Activated B cell treated with CpG ODN at 0.5 μM for 24 hours (primary cell): ENCODE measurements at regions not wholly inside any gene's neighbourhood (a gene's known extent, or its start where the extent isn't known, plus 50 kb on each side); places are given as distances from the start of the nearest gene placed in this dataset.

Experiments used
- ATAC-seq: fragments of 200-7000 bp; cut with Tn5 transposase; one replicate; pipeline ENCODE4 v1.10.0; 2021; ENCODE audit warnings: low read depth, mild to moderate bottlenecking, moderate library complexity
- CTCF ChIA-PET: fragments of 350-600 bp; sonication (Branson Sonifier 250); formaldehyde crosslinking; loops from one replicate; lab custom pipeline; 2021; ENCODE audit warnings: antibody characterized with exemption; lab: Charles Lee
- POLR2A ChIA-PET: fragments of 350-600 bp; sonication (Branson Sonifier 250); formaldehyde crosslinking; loops from one replicate; lab custom pipeline; 2021; ENCODE audit warnings: antibody characterized with exemption; lab: Charles Lee
- DNase-seq: peaks from one replicate; pipeline ENCODE4 v3.0.0; 2022
- H3K27ac Mint-ChIP-seq: one replicate; pipeline ENCODE4 v1.8.0; 2020; ENCODE audit warnings: mixed read lengths
- H3K27me3 Mint-ChIP-seq: one replicate; pipeline ENCODE4 v1.8.0; 2021; ENCODE audit warnings: mixed read lengths
- H3K36me3 Mint-ChIP-seq: one replicate; pipeline ENCODE4 v1.8.0; 2021; ENCODE audit warnings: low read depth, mixed read lengths
- H3K4me1 Mint-ChIP-seq: one replicate; pipeline ENCODE4 v1.8.0; 2021; ENCODE audit warnings: mixed read lengths
- H3K4me3 Mint-ChIP-seq: one replicate; pipeline ENCODE4 v1.8.0; 2020; ENCODE audit warnings: mild to moderate bottlenecking, mixed read lengths
- H3K9me3 Mint-ChIP-seq: one replicate; pipeline ENCODE4 v1.8.0; 2020; ENCODE audit warnings: mixed read lengths
- intact Hi-C: fragments of 100-400 bp; cut with micrococcal nuclease; formaldehyde crosslinking; loops from one replicate; pipeline ENCODE4 v1.15.1; 2024
- TF ChIP-seq, protein P1 (sequence below): fragments of 200-600 bp; IDR thresholded peaks from one replicate; pipeline ENCODE4 v1.8.0; 2022; ENCODE audit warnings: antibody characterized with exemption, mild to moderate bottlenecking

DNA sequence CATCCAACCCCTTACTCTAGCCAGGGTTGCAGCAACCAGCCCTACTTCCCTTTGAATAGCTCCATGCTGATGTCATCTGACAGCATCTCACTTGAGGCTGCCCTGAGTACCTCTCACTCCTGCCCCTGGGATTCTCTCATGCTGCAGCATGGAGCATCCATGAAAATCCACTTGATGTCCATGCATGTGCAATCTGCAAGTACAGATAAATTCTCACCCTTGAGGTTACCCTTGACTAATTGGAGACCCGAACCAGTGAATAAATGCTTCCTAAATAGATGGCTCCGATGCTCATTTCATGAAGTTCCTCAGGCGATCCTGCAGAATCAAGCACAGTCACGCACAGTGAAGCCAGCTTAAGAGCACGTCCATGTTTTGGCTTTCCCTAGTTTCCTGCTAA, 298.3 kb downstream of the RBM43 start:
- no peak for DNase-seq
- Mint-ChIP-seq H3K9me3 (peaks cover 5% of the 10 kb centered on the region), H3K4me1 (no peaks in the 10 kb centered on the region), H3K36me3 (no peaks in the 10 kb centered on the region), H3K27ac (no peak overlapping the region), H3K4me3 (no peak overlapping the region), H3K27me3 (no peaks in the 10 kb centered on the region)
- intact Hi-C loops = no loop called here
- TF ChIP-seq, protein P1, sequence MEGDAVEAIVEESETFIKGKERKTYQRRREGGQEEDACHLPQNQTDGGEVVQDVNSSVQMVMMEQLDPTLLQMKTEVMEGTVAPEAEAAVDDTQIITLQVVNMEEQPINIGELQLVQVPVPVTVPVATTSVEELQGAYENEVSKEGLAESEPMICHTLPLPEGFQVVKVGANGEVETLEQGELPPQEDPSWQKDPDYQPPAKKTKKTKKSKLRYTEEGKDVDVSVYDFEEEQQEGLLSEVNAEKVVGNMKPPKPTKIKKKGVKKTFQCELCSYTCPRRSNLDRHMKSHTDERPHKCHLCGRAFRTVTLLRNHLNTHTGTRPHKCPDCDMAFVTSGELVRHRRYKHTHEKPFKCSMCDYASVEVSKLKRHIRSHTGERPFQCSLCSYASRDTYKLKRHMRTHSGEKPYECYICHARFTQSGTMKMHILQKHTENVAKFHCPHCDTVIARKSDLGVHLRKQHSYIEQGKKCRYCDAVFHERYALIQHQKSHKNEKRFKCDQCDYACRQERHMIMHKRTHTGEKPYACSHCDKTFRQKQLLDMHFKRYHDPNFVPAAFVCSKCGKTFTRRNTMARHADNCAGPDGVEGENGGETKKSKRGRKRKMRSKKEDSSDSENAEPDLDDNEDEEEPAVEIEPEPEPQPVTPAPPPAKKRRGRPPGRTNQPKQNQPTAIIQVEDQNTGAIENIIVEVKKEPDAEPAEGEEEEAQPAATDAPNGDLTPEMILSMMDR = no peak
- no peak for ATAC-seq
- POLR2A ChIA-PET = no interaction called here
- CTCF ChIA-PET = no interaction called here

DNA sequence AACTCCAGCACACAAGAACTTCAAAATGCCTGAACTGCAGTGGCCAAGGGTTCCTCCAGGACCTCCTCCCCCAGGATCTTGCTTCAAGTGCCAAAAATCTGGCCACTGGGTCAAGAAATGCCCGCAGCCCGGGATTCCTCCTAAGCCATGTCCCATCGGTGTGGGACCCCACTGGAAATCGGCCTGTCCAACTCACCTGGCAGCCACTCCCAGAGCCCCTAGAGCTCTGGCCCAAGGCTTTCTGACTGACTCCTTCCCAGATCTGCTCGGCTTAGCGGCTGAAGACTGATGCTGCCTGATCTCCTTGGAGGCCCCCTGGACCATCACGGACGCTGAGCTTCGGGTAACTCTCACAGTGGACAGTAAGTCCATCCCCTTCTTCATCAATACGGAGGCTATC, 306.4 kb downstream of the RBM43 start:
- ChIA-PET POLR2A (no interaction called here), CTCF (no interaction called here)
- Mint-ChIP-seq H3K4me1 (no peaks in the 10 kb centered on the region), H3K4me3 (no peak overlapping the region), H3K36me3 (no peaks in the 10 kb centered on the region), H3K27ac (no peak overlapping the region), H3K27me3 (no peaks in the 10 kb centered on the region), H3K9me3 (peaks cover 8% of the 10 kb centered on the region)
- no peak for ATAC-seq
- intact Hi-C loops = no loop called here
- TF ChIP-seq, protein P1 = no peak
- no peak for DNase-seq

DNA sequence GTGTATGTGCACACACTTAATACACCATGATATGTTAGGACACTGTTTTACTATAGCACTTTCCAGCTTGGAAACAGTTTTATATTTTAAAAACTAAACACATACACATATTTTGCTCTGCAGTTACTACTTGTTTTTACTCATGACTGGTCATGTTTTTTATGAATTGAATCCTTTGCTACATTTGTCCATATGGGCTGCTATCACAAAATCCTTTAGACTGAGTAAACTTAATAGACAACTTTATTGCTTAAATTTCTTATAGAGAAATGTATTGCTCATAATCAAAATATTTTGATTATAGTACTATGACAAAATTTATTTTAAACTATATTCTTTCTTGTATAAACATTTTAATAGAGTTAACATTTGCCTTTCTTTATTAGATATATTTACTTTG, 314.8 kb downstream of the RBM43 start:
- DNase-seq = no peak
- ATAC-seq = no peak
- intact Hi-C loops = no loop called here
- Mint-ChIP-seq H3K4me3 (no peak overlapping the region), H3K36me3 (no peaks in the 10 kb centered on the region), H3K27me3 (no peaks in the 10 kb centered on the region), H3K9me3 (peaks cover 2% of the 10 kb centered on the region), H3K4me1 (no peaks in the 10 kb centered on the region), H3K27ac (no peak overlapping the region)
- TF ChIP-seq, protein P1 = no peak
- ChIA-PET POLR2A (no interaction called here), CTCF (no interaction called here)

DNA sequence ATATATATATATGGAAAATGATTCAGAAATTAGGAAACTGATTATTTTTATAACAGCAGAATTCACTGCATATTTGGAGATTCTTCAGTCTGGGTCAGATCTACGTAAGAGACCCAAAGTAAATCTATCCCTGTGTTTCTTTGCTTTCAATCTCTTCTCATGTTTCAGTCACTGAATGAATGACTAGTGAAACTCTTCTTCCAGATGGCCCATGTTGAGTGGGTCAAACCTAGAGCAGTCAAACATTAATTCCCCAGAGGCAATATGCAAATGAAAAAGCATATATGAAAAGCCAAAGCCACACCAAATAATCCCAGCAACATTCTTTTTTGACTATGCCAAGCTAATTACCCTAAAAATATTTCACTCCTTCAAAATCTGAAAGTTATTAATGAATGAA, 317.3 kb downstream of the RBM43 start:
- no peaks in the 10 kb centered on the region for H3K27me3 Mint-ChIP-seq
- H3K4me3 Mint-ChIP-seq = no peak overlapping the region
- H3K9me3 Mint-ChIP-seq = no peaks in the 10 kb centered on the region
- no peaks in the 10 kb centered on the region for H3K36me3 Mint-ChIP-seq
- H3K4me1 Mint-ChIP-seq = no peaks in the 10 kb centered on the region
- ChIA-PET POLR2A (no interaction called here), CTCF (no interaction called here)
- TF ChIP-seq, protein P1 = no peak
- no peak overlapping the region for H3K27ac Mint-ChIP-seq
- DNase-seq (no peak), ATAC-seq (no peak)
- intact Hi-C loops = no loop called here

DNA sequence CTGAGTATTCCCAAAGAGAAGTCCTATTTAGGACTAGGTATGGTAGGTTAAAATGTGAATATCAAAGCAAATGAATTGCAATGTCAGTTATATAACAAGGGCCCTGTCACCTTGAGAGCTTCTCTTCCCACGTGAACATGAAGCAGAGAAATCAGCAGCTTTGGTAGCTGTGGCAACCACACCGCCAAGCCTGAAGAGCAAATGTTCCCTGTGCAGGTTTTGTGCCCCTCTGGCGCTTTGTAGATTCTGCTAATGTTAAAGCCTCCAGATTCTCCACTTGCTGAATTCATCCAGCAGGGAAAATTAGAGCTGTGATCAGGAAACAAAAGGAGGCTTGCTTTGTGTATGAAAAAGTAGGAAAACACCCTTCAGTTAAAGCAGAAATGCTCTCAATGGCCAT, 322.6 kb downstream of the RBM43 start:
- ATAC-seq (no peak), DNase-seq (no peak)
- Mint-ChIP-seq H3K27ac (no peak overlapping the region), H3K9me3 (no peaks in the 10 kb centered on the region), H3K4me3 (no peak overlapping the region), H3K36me3 (no peaks in the 10 kb centered on the region), H3K27me3 (no peaks in the 10 kb centered on the region), H3K4me1 (no peaks in the 10 kb centered on the region)
- ChIA-PET POLR2A (no interaction called here), CTCF (no interaction called here)
- intact Hi-C loops = no loop called here
- TF ChIP-seq, protein P1 = no peak
